H1 (cell line): ENCODE measurements at regions not wholly inside any gene's neighbourhood (a gene's known extent, or its start where the extent isn't known, plus 50 kb on each side); places are given as distances from the start of the nearest gene placed in this dataset.

Experiments
- CTCF ChIA-PET: fragments of 300-600 bp; sonication (Branson Sonifier 250); formaldehyde crosslinking; loops from one replicate; lab custom pipeline; 2021; ENCODE audit not compliant: partially characterized antibody; lab: Charles Lee
- POLR2A ChIA-PET: fragments of 300-600 bp; sonication (Branson Sonifier 250); formaldehyde crosslinking; loops from one replicate; lab custom pipeline; 2021; ENCODE audit warnings: inconsistent platforms; ENCODE audit not compliant: partially characterized antibody; lab: Charles Lee
- DNase-seq, 2 experiments: peaks; one replicate each; pipeline versions ENCODE4 v3.0.0 to v3.0.0-alpha.2; 2010 to 2022; ENCODE audit warnings: low spot score in 2 of 2, low read depth in 1 of 2, mixed read lengths in 1 of 2
- FAIRE-seq: peaks from 2 replicates; lab custom pipeline; 2011; peaks lifted over from hg19 to GRCh38; lab: Jason Lieb, UNC
- H2AFZ ChIP-seq: 2 replicates; pipeline ENCODE4 v1.8.1; 2012; ENCODE audit warnings: low read length, inconsistent platforms
- H2AK5ac ChIP-seq: 2 replicates; pipeline ENCODE4 v1.6.1; 2013; ENCODE audit warnings: low read depth, low read length
- H2BK120ac ChIP-seq: replicated peaks from 2 replicates; pipeline ENCODE3; 2013; ENCODE audit warnings: low read depth, low read length, inconsistent platforms
- H2BK12ac ChIP-seq: 2 replicates; pipeline ENCODE4 v1.6.1; 2013; ENCODE audit warnings: low read depth, low read length
- H2BK15ac ChIP-seq: 2 replicates; pipeline ENCODE4 v1.6.1; 2013; ENCODE audit warnings: low read length
- H2BK20ac ChIP-seq: 2 replicates; pipeline ENCODE4 v1.6.1; 2013; ENCODE audit warnings: low read length
- H2BK5ac ChIP-seq: 2 replicates; pipeline ENCODE4 v1.6.1; 2013; ENCODE audit warnings: low read depth, low read length
- H3K14ac ChIP-seq: 2 replicates; pipeline ENCODE4 v1.6.1; 2013; ENCODE audit warnings: inconsistent platforms; ENCODE audit not compliant: insufficient read length
- H3K18ac ChIP-seq: 2 replicates; pipeline ENCODE4 v1.6.1; 2013; ENCODE audit warnings: low read length; ENCODE audit errors: extremely low read depth
- H3K23ac ChIP-seq: 2 replicates; pipeline ENCODE4 v1.6.1; 2013; ENCODE audit warnings: inconsistent platforms; ENCODE audit not compliant: insufficient read length
- H3K23me2 ChIP-seq: 2 replicates; pipeline ENCODE4 v1.6.1; 2013; ENCODE audit warnings: low read depth, low read length
- H3K27ac ChIP-seq: 2 replicates; pipeline ENCODE4 v1.6.1; 2011; ENCODE audit warnings: low read depth, low read length, inconsistent platforms
- H3K27me3 ChIP-seq, 4 experiments: replicated peaks in 1 of 4; 1 replicate in 1 of 4; 2 replicates in 3 of 4; pipeline versions ENCODE4 v1.6.1 to v1.8.1; 2011 to 2013; ENCODE audit warnings: low read length in 3 of 4, mild to moderate bottlenecking in 3 of 4, inconsistent platforms in 2 of 4, mixed read lengths in 2 of 4, moderate library complexity in 1 of 4; ENCODE audit not compliant: control insufficient read depth in 3 of 4, insufficient read depth in 3 of 4; ENCODE audit errors: extremely low read depth in 1 of 4
- H3K36me3 ChIP-seq, 4 experiments: 2 replicates each; pipeline versions ENCODE4 v1.6.1 to v1.8.1; 2011 to 2013; ENCODE audit warnings: mild to moderate bottlenecking in 4 of 4, low read length in 3 of 4, moderate library complexity in 2 of 4, control low read depth in 1 of 4, inconsistent platforms in 1 of 4; ENCODE audit not compliant: insufficient read depth in 4 of 4, control insufficient read depth in 2 of 4
- H3K4ac ChIP-seq: replicated peaks from 2 replicates; pipeline ENCODE3; 2013; ENCODE audit warnings: low read length, low read depth, mixed read lengths, inconsistent platforms; ENCODE audit not compliant: insufficient read length
- H3K4me1 ChIP-seq, 4 experiments: replicated peaks in 1 of 4; 1 replicate in 1 of 4; 2 replicates in 3 of 4; pipeline versions ENCODE4 v1.6.1 to v1.8.1; 2011 to 2013; ENCODE audit warnings: low read length in 3 of 4, inconsistent platforms in 2 of 4, mixed read lengths in 1 of 4; ENCODE audit not compliant: insufficient read depth in 4 of 4, control insufficient read depth in 3 of 4
- H3K4me2 ChIP-seq, 2 experiments: 2 replicates each; pipeline versions ENCODE4 v1.6.1 to v1.8.1; 2011 to 2013; ENCODE audit warnings: low read depth in 2 of 2, low read length in 2 of 2, control low read depth in 1 of 2, inconsistent platforms in 1 of 2, mild to moderate bottlenecking in 1 of 2; ENCODE audit not compliant: insufficient read depth in 1 of 2
- H3K4me3 ChIP-seq, 4 experiments: fragments of 200-600, 300-600 bp in 1 of 4; sonication (generic), shearing (Covaris generic), sonication (Bioruptor Twin) in 1 of 4; 2 replicates each; pipeline versions ENCODE4 v1.5.1 to v1.8.1; 2011 to 2016; ENCODE audit warnings: low read length in 4 of 4, low read depth in 3 of 4, control low read depth in 2 of 4, inconsistent platforms in 2 of 4, mild to moderate bottlenecking in 2 of 4, mixed read lengths in 1 of 4, moderate library complexity in 1 of 4; ENCODE audit not compliant: insufficient read depth in 2 of 4; ENCODE audit errors: extremely low read depth in 1 of 4
- H3K56ac ChIP-seq: replicated peaks from 2 replicates; pipeline ENCODE3; 2013; ENCODE audit warnings: low read depth, mild to moderate bottlenecking, mixed read lengths, low read length, inconsistent platforms; ENCODE audit not compliant: insufficient read length
- H3K79me1 ChIP-seq: 2 replicates; pipeline ENCODE4 v1.6.1; 2013; ENCODE audit warnings: low read depth, low read length, control low read depth
- H3K79me2 ChIP-seq, 2 experiments: 2 replicates each; pipeline versions ENCODE4 v1.6.1 to v1.8.1; 2012 to 2013; ENCODE audit warnings: low read length in 2 of 2, mild to moderate bottlenecking in 2 of 2, inconsistent platforms in 1 of 2; ENCODE audit not compliant: insufficient read depth in 2 of 2, control insufficient read depth in 1 of 2
- H3K9ac ChIP-seq, 4 experiments: replicated peaks in 1 of 4; 1 replicate in 1 of 4; 2 replicates in 3 of 4; pipeline versions ENCODE4 v1.6.1 to v1.8.1; 2011 to 2013; ENCODE audit warnings: low read depth in 3 of 4, low read length in 3 of 4, control low read depth in 2 of 4, mild to moderate bottlenecking in 2 of 4, moderate library complexity in 2 of 4, inconsistent platforms in 1 of 4; ENCODE audit errors: extremely low read depth in 1 of 4
- H3K9me3 ChIP-seq, 2 experiments: 2 replicates each; pipeline versions ENCODE4 v1.6.1 to v1.8.1; 2012 to 2013; ENCODE audit warnings: mild to moderate bottlenecking in 2 of 2, moderate library complexity in 2 of 2, control low read depth in 1 of 2, inconsistent platforms in 1 of 2, low read depth in 1 of 2, low read length in 1 of 2, mixed read lengths in 1 of 2; ENCODE audit not compliant: insufficient read depth in 2 of 2
- H4K20me1 ChIP-seq, 2 experiments: replicated peaks in 1 of 2; 2 replicates each; pipeline versions ENCODE3 to v1.8.1; 2011 to 2013; ENCODE audit warnings: inconsistent platforms in 2 of 2, low read length in 2 of 2, mild to moderate bottlenecking in 1 of 2; ENCODE audit not compliant: insufficient read depth in 2 of 2, control insufficient read depth in 1 of 2
- H4K5ac ChIP-seq: 2 replicates; pipeline ENCODE4 v1.6.1; 2013; ENCODE audit warnings: low read length, low read depth, mixed read lengths, inconsistent platforms; ENCODE audit not compliant: insufficient read length
- H4K8ac ChIP-seq: 2 replicates; pipeline ENCODE4 v1.8.0; 2013; ENCODE audit warnings: mild to moderate bottlenecking, moderate library complexity, low read length, inconsistent platforms; ENCODE audit not compliant: insufficient read depth; ENCODE audit errors: extremely low read depth
- H4K91ac ChIP-seq: replicated peaks from 2 replicates; pipeline ENCODE3; 2013; ENCODE audit warnings: low read length, mixed read lengths, inconsistent platforms; ENCODE audit not compliant: insufficient read length
- EGR1 ChIP-seq: IDR thresholded peaks from 2 replicates; pipeline ENCODE4 v1.6.1; 2011; ENCODE audit warnings: low read depth, low read length, borderline replicate concordance
- FOSL1 ChIP-seq: IDR thresholded peaks from 2 replicates; pipeline ENCODE4 v1.6.1; 2011; ENCODE audit warnings: mild to moderate bottlenecking, low read depth, low read length, moderate library complexity; ENCODE audit not compliant: insufficient read depth
- SAP30 ChIP-seq: fragments of 300-600 bp; sonication (generic); IDR thresholded peaks from 2 replicates; pipeline ENCODE4 v1.7.1; 2012; ENCODE audit warnings: low read length, moderate library complexity, mild to moderate bottlenecking, inconsistent platforms; ENCODE audit not compliant: insufficient read depth, insufficient replicate concordance
- SP2 ChIP-seq: IDR thresholded peaks from 2 replicates; pipeline ENCODE4 v1.6.1; 2012; ENCODE audit warnings: mild to moderate bottlenecking, low read length, inconsistent platforms
- WGBS, 2 experiments: shearing (Covaris generic) in 1 of 2; methylation state at CpG; one replicate each; pipeline versions ENCODE4 v1.1.6 to v1.1.7; 2013 to 2015; ENCODE audit warnings: low lambda C conversion rate in 2 of 2, mixed read lengths in 2 of 2, inconsistent platforms in 1 of 2, low coverage in 1 of 2, missing lambda C conversion rate in 1 of 2; ENCODE audit not compliant: insufficient replicate concordance in 2 of 2, insufficient coverage in 1 of 2, insufficient read length in 1 of 2; ENCODE audit errors: extremely low coverage in 1 of 2, missing lambda C conversion rate in 1 of 2; 5-methylcytosine and 5-hydroxymethylcytosine counted together

GRCh38 chr7:10537764-10538163 is 435.9 kb upstream of the PHF14 start:
- no peak overlapping the region for H3K4me3 ChIP-seq
- H2BK120ac ChIP-seq, result no peak overlapping the region
- no peak overlapping the region for H2BK15ac ChIP-seq
- H3K23me2 ChIP-seq, result no peaks in the 10 kb centered on the region; the same call in 1 of the 2 replicates
- no peak overlapping the region for H4K8ac ChIP-seq
- H3K4me2 ChIP-seq, result no peak overlapping the region
- H3K36me3 ChIP-seq, result no peaks in the 10 kb centered on the region
- H4K5ac ChIP-seq, result no peak overlapping the region
- WGBS, 2 experiments, result 91% methylated on average over 3 of the region's 3 CpGs; no CpG with 5 or more reads in 1 of the 2 experiments
- no peak overlapping the region for H4K91ac ChIP-seq
- no peak overlapping the region for H3K18ac ChIP-seq
- H4K20me1 ChIP-seq, result no peaks in the 10 kb centered on the region
- H3K23ac ChIP-seq, result no peak overlapping the region
- H3K27ac ChIP-seq, result no peak overlapping the region
- no peak overlapping the region for H3K4ac ChIP-seq
- no peak overlapping the region for H3K14ac ChIP-seq
- DNase-seq, result no peak
- H3K9me3 ChIP-seq, result peaks cover 5 to 8% of the 10 kb centered on the region in 2 experiments; a peak in 3 of 4 replicates
- POLR2A ChIA-PET, result no interaction called here
- CTCF ChIA-PET, result no interaction called here
- TF ChIP-seq SP2 (no peak), EGR1 (no peak), FOSL1 (no peak), SAP30 (no peak)
- TF ChIP-seq, all 59 proteins: peak for 0
- no peak overlapping the region for H3K56ac ChIP-seq
- no peaks in the 10 kb centered on the region for H3K79me1 ChIP-seq
- H2BK20ac ChIP-seq, result no peak overlapping the region
- no peak overlapping the region for H3K9ac ChIP-seq
- H2BK5ac ChIP-seq, result no peak overlapping the region
- no peak overlapping the region for H2BK12ac ChIP-seq
- H3K79me2 ChIP-seq, result no peaks in the 10 kb centered on the region
- no peak overlapping the region for H2AK5ac ChIP-seq
- no peak for FAIRE-seq
- H3K4me1 ChIP-seq, result no peaks in the 10 kb centered on the region
- H2AFZ ChIP-seq, result no peak overlapping the region
- peaks cover 0 to 1% (median 0%) of the 10 kb centered on the region in 4 experiments; a peak in 1 of 7 replicates for H3K27me3 ChIP-seq
